Left lobe of liver (tissue), 2 donors: ENCODE measurements at regions not wholly inside any gene's neighbourhood (a gene's known extent, or its start where the extent isn't known, plus 50 kb on each side); places are given as distances from the start of the nearest gene placed in this dataset.

Experiments
- ATAC-seq: fragments of 200-7000 bp; cut with Tn5 transposase; one replicate; pipeline ENCODE4 v1.9.1; 2020; ENCODE audit warnings: mild to moderate bottlenecking, moderate library complexity
- DNase-seq: peaks from one replicate; pipeline ENCODE4 v3.0.0-alpha.2; 2020; ENCODE audit warnings: low spot score
- donor health status: DM: no; HTN: no; CAD: no; lungs with moderate emphysema.
- donor health status: DM: no; HTN: yes; CAD: no.

GRCh38 chr12:107565551-107565950 lies 120.0 kb upstream of the PWP1 start:
- ATAC-seq (no peak), DNase-seq (no peak)

- ATAC-seq (no peak), DNase-seq (no peak)
These were observed 117.6 kb upstream of the PWP1 start for GRCh38 chr12:107567876-107568619.

GRCh38 chr12:107568718-107569117 lies 116.9 kb upstream of the PWP1 start:
- DNase-seq (no peak), ATAC-seq (no peak)

- DNase-seq = no peak
- no peak for ATAC-seq
These were observed 114.9 kb upstream of the PWP1 start for GRCh38 chr12:107570721-107571120.

GRCh38 chr12:107571492-107571891 lies 114.1 kb upstream of the PWP1 start:
- DNase-seq (no peak), ATAC-seq (no peak)

GRCh38 chr12:107574691-107575090 lies 110.9 kb upstream of the PWP1 start:
- ATAC-seq (no peak), DNase-seq (no peak)

- peak; percentile 79 for ATAC-seq
- DNase-seq = no peak
These were observed 104.6 kb upstream of the PWP1 start for GRCh38 chr12:107580750-107581618.

- ATAC-seq (no peak), DNase-seq (no peak)
These were observed 104.0 kb upstream of the PWP1 start for GRCh38 chr12:107581619-107582015.

- DNase-seq = no peak
- ATAC-seq = no peak
These were observed 102.0 kb upstream of the PWP1 start for GRCh38 chr12:107583551-107583950.

GRCh38 chr12:107584563-107584962 lies 101.0 kb upstream of the PWP1 start:
- DNase-seq = no peak

GRCh38 chr12:107586256-107586970 lies 99.2 kb upstream of the PWP1 start:
- no peak for ATAC-seq

More at GRCh38 chr12:107584563-107584962, 101.0 kb upstream of the PWP1 start:
- no peak for ATAC-seq

GRCh38 chr12:107590413-107590812 lies 95.2 kb upstream of the PWP1 start:
- DNase-seq = no peak
- ATAC-seq = peak; percentile 58

More at GRCh38 chr12:107586256-107586970, 99.2 kb upstream of the PWP1 start:
- DNase-seq = no peak

GRCh38 chr12:107590814-107591375 lies 94.7 kb upstream of the PWP1 start:
- no peak for ATAC-seq
- no peak for DNase-seq

- DNase-seq (no peak), ATAC-seq (no peak)
These were observed 91.8 kb upstream of the PWP1 start for GRCh38 chr12:107593713-107594381.

GRCh38 chr12:107594995-107595394 lies 90.6 kb upstream of the PWP1 start:
- DNase-seq (no peak), ATAC-seq (no peak)

- no peak for DNase-seq
- no peak for ATAC-seq
These were observed 87.7 kb upstream of the PWP1 start for GRCh38 chr12:107597695-107598410.

- DNase-seq (no peak), ATAC-seq (no peak)
These were observed 86.7 kb upstream of the PWP1 start for GRCh38 chr12:107598906-107599305.

- ATAC-seq (no peak), DNase-seq (no peak)
These were observed 84.9 kb upstream of the PWP1 start for GRCh38 chr12:107600581-107601144.

GRCh38 chr12:107602446-107602845 lies 83.2 kb upstream of the PWP1 start:
- ATAC-seq = no peak

GRCh38 chr12:107605293-107605692 lies 80.3 kb upstream of the PWP1 start:
- no peak for ATAC-seq

More at GRCh38 chr12:107602446-107602845, 83.2 kb upstream of the PWP1 start:
- DNase-seq = no peak

More at GRCh38 chr12:107605293-107605692, 80.3 kb upstream of the PWP1 start:
- DNase-seq = no peak
